Germinal center (tissue), 1 donor: ENCODE measurements at regions not wholly inside any gene's neighbourhood (a gene's known extent, or its start where the extent isn't known, plus 50 kb on each side); places are given as distances from the start of the nearest gene placed in this dataset.

Source experiments
- DNase-seq: peaks from one replicate; pipeline ENCODE4 v3.0.0; 2012; ENCODE audit warnings: mixed read lengths, low spot score

GRCh38 chr6:170232186-170233002 is 58.5 kb downstream of the DLL1 start:
- DNase-seq = no peak

GRCh38 chr6:170231293-170232185 is 59.3 kb downstream of the DLL1 start:
- no peak for DNase-seq

DNA sequence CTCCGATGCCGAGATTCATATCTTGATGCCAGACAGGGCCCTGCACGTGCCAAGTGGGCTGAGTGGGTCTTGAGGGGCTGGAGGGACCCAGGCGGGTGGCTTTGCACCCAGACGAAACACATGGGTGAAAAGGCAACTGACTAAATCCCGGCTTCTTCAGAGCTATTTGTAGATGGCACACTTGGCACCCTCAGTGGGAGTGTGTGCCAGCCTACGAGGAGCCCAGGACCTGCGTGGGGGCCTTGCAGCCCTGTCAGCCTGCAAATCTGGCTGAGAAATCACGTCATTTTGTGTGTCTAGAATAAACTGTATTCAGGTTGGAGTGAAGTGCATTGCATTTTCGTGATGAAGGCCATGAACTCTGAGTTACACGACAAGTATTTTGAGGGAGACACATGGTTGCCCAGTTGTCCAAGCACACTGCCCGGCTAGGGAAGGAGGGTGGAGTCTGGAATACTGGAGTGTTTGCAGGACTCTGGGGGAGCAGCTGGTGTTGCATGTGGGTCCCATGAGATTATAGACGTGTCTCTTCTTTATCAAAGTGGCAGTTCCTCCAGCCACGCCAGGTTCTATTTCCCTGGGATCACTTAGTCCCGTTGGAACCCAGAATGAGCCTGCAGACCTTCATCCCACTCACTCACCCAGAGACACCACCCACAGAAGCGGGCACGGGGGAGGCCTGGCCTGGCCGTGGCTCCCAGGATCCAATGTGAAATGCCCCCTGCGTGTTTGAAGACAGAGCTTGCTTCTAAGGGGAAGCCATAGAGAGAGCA is 60.2 kb downstream of the DLL1 start:
- DNase-seq = no peak

DNA sequence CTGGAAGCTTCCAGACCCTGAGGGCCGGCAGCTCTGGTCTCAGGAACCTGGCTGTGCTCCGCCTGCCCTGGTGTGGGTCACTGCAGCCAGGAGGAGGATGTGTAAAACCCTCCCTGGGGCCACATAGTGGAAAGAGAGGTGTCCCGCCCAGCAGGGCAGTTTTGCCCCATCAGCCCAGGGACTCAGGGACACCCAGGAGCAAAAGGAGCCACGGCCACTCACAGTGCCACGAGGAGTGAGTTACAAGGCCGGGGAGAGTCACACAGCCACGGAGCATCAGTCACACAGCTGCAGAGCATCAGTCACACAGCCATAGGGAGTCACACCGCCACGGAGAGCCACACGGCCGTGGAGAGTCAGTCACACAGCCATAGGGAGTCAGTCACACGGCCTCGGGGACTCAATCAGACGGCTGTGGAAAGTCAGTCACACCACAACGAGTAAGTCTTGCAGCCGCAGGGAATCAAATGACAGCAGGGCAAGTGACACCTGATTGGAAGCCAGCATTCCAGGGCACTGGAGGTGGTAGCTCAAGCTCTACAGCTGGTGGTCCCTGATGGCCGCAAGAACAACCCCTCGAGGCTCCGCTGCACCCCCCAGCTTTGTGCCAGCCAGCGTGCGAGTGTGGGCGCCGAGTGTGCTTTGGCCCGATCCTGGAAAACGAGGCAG is 60.9 kb downstream of the DLL1 start:
- DNase-seq = no peak

- DNase-seq = no peak
Observed at GRCh38 chr6:170229396-170229795, 61.5 kb downstream of the DLL1 start.

DNA sequence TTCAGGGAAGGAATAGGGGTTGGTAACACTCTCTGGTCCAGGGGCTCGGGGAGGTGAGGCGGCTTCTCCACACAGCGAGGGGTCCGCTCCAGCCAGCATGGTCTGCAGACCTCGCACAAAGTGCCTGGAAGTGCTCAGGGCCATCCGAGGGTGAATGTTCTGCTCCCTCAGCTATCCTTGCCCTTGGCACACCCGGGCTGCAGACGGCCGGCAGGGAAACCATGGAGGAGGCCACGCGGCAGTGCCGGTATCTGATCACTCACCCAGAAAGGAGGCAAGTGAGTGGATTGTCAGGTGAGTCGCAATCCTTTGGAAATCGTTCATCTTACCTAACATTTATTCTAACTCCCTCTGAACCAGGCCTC is 62.0 kb downstream of the DLL1 start:
- no peak for DNase-seq

GRCh38 chr6:170227996-170228945 is 62.6 kb downstream of the DLL1 start:
- no peak for DNase-seq

GRCh38 chr6:170227521-170227983 is 63.3 kb downstream of the DLL1 start:
- DNase-seq = no peak

DNA sequence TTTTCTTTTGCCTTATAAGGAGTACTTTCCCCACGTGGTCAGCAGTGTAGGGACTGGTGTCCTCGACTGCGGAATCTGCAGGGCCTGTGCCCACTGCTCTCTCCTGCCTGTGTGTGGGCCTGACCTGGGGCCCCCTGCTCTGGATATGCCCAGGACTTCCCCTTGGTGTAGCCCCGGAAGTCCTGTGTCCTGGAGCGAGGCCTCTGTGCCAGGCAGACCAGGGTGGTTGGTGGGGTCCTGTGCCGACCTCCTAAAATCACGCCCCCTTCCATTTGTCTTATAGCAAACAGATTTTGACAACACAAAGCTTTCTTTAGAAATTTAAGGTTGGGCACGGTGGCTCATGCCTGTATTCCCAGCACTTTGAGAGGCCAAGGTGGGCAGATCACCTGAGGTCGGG is 64.2 kb downstream of the DLL1 start:
- DNase-seq = no peak

DNA sequence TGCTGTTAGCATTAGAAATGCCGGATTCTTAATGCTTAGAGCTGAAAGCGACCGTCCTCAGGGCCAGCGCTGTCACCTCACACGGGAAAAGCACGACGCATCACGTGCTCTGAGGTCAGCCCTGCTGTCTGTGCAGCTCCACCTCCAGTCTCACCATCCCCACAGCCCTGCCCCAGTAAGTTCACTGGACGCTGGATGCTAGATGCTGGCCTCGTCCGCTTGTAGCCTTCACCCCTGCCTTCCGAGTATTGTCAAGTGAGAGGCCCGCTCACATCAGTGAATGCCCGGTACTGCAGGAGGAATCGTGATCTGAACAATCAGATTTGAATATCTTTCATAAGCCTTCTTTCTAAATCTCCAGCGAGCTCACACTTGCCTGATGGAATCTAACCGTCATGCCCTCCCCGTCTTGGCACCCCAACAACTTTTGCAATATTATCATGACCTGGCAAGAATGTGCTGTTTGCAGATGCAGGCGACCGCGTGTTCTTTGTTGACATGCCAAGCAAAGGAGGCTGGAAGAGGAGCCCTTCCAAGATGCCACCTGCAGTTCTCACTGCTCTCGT is 64.9 kb downstream of the DLL1 start:
- no peak for DNase-seq

DNA sequence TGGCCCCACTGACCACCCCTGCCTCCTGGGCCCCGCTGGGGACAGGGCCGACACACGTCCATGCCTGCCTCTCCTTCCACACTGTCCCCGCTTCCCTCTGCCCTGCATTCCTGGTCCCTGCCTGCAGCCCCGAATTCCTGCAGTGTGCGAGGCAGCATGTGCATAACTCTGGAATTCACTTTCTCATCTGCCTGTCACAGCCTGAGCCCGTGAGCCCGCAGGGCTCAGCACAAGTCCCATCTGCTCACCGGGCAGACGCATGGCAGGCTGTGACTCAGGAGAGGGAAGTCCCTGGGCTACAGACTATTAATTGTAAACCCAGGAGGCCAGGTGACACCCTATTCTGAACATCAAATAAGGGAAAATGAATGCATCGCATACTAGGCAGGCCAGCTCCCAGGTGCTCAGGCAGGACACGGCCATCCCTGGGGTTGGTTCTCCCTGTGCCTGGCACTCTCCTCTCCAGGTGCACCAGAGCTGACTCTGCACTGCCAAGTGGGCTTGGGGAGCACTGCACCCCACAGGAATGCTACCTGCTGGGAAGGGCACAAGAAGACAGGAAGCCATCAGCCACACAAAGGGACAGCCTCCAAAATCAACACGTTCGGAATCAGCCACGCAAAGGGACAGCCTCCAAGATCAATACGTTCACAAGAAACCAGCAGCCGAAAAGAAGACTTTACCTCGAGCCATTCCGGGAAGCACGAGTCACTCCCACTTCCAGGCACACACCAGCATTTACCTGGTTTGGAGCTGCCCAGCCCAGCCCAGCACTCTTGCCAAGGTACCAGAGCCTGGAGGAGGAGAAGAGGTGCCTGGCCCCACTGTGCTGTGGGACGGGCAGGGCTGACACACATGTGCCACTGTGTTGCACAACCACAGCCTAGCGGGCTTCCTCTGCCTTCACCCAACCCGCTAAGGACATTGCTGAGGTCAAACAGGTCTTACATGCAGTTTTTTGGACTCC is 65.9 kb downstream of the DLL1 start:
- DNase-seq = no peak

GRCh38 chr6:170223718-170224693 is 66.9 kb downstream of the DLL1 start:
- DNase-seq = no peak

GRCh38 chr6:170222498-170223471 is 68.1 kb downstream of the DLL1 start:
- no peak for DNase-seq

GRCh38 chr6:170221753-170222400 is 69.0 kb downstream of the DLL1 start:
- DNase-seq = no peak

DNA sequence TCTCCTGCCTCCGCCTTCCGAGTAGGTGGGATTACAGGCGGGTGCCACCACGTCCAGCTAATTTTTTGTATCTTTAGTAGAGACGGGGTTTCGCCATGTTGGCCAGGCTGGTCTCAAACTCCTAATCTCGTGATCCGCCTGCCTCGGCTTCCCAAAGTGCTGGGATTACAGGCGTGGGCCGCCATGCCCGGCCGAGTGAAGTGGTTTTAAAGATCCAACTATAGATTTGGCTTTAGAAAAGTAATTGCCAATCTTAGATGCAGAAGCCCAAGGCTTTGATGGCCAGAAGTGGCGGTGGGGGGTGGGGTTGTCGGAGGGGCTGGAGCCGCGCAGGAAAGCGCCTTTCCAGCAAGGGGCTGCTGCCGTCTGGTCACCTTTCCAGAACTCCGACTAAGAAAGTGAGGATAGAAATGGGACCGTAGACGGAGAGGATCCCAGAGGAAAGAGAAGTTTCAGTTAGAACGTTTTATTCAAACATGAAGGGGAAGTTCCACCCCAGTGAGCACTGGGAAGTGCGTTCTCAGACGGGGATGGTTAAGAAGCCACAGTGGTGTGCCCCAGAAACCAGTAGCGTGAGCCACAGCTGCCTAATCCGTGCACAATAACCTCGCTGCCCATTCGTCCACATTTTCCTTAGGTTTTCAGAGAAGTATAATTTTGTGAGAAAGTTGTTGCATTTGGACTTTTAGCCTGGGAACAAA is 69.7 kb downstream of the DLL1 start:
- DNase-seq = no peak
